AG04450 (cell line): ENCODE measurements at regions not wholly inside any gene's neighbourhood (a gene's known extent, or its start where the extent isn't known, plus 50 kb on each side); places are given as distances from the start of the nearest gene placed in this dataset.

Experiments used
- CTCF ChIA-PET: fragments of 300-600, 350-600 bp; formaldehyde crosslinking; extraction: SDS; loops from one replicate; lab custom pipeline; 2022; ENCODE audit warnings: antibody characterized with exemption, inconsistent platforms; lab: Charles Lee
- POLR2A ChIA-PET: fragments of 350-600 bp; formaldehyde crosslinking; extraction: SDS; loops from one replicate; lab custom pipeline; 2021; ENCODE audit warnings: antibody characterized with exemption, inconsistent platforms; lab: Yijun Ruan, JAX
- DNase-seq: peaks from one replicate; pipeline ENCODE4 v3.0.0-alpha.2; 2011; ENCODE audit warnings: low read depth, low spot score
- H3K27ac ChIP-seq: one replicate; pipeline ENCODE4 v1.5.1; 2012; ENCODE audit warnings: low read depth, low read length, control low read depth
- H3K27me3 ChIP-seq: one replicate; pipeline ENCODE4 v1.6.0; 2012; ENCODE audit warnings: low read length; ENCODE audit not compliant: control insufficient read depth, insufficient read depth
- H3K4me3 ChIP-seq: 2 replicates; pipeline ENCODE4 v1.5.1; 2011; ENCODE audit warnings: mild to moderate bottlenecking, low read depth, low read length, control low read depth
- H3K9me3 ChIP-seq: 2 replicates; pipeline ENCODE4 v1.5.1; 2012; ENCODE audit warnings: low read length; ENCODE audit not compliant: control insufficient read depth, insufficient read depth
- TF ChIP-seq, protein P1 (sequence below): IDR thresholded peaks from 2 replicates; pipeline ENCODE4 v1.5.1; 2011; ENCODE audit warnings: low read depth, low read length, control low read depth, inconsistent platforms

DNA sequence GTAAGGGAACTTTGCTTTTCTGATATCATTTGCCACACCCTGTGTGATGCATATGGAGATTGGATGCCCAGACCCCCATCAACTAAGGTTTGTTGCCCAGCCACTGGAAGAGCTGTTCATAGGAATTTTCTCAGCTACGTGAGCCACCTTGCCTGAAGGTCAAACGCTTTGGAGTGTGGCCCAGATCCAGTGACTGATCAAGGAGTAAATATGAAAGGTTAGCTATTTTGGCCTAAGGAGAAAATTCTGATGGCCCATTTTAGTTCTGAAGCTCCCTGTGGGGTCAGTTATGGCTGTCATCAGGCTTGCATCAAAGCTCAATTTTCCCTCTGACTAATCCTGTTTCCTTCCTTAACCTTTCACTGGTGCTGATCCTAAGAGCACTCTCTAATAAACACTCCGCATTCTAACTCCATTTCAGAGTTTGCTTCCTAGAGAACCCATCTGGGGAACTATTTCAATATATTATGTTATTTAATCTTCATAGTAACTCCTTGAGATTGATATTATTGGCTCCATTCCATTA, 407.7 kb downstream of the SPRY1 start:
- H3K4me3 ChIP-seq, result no peak overlapping the region
- ChIA-PET POLR2A (no interaction called here), CTCF (no interaction called here)
- no peak overlapping the region for H3K27ac ChIP-seq
- TF ChIP-seq, protein P1, sequence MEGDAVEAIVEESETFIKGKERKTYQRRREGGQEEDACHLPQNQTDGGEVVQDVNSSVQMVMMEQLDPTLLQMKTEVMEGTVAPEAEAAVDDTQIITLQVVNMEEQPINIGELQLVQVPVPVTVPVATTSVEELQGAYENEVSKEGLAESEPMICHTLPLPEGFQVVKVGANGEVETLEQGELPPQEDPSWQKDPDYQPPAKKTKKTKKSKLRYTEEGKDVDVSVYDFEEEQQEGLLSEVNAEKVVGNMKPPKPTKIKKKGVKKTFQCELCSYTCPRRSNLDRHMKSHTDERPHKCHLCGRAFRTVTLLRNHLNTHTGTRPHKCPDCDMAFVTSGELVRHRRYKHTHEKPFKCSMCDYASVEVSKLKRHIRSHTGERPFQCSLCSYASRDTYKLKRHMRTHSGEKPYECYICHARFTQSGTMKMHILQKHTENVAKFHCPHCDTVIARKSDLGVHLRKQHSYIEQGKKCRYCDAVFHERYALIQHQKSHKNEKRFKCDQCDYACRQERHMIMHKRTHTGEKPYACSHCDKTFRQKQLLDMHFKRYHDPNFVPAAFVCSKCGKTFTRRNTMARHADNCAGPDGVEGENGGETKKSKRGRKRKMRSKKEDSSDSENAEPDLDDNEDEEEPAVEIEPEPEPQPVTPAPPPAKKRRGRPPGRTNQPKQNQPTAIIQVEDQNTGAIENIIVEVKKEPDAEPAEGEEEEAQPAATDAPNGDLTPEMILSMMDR, result no peak
- no peak for DNase-seq
- H3K9me3 ChIP-seq, result no peaks in the 10 kb centered on the region
- no peaks in the 10 kb centered on the region for H3K27me3 ChIP-seq

DNA sequence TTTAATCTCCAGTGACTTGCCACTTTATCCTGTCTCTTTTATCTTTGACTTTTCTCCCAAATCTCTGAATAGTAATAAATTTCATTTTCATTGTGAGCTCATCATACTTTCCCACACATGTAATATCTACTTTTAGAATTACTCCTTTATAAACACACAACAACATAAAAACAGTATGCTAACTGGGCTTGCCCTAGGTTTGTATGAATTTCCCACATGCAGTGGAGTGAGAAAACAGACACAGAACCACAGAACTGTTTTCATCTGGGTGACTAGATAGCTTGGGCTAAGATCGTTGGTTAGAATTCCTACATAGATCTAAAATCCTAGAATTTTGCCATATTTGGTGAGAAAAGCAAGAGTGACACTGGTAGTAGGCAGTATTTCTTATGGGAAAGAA, 409.5 kb downstream of the SPRY1 start:
- Histone ChIP-seq H3K9me3 (no peaks in the 10 kb centered on the region), H3K27ac (no peak overlapping the region), H3K4me3 (no peak overlapping the region), H3K27me3 (no peaks in the 10 kb centered on the region)
- TF ChIP-seq, protein P1, result no peak
- DNase-seq, result no peak
- CTCF ChIA-PET, result interaction anchor here (1.1 to 1.3 kb wide), 2 partner anchors 15 to 241 kb away, joined by 3 to 5 read pairs; no protein-coding TSS in a partner anchor
- POLR2A ChIA-PET, result no interaction called here

GRCh38 chr4:123807187-123807586, 410.6 kb downstream of the SPRY1 start:
- ChIA-PET POLR2A (no interaction called here), CTCF (interaction anchor here (1.1 kb wide), 1 partner anchor 704 kb away, joined by 6 read pairs; no protein-coding TSS in a partner anchor)
- TF ChIP-seq, protein P1, result no peak
- Histone ChIP-seq H3K9me3 (no peaks in the 10 kb centered on the region), H3K27me3 (no peaks in the 10 kb centered on the region), H3K4me3 (no peak overlapping the region), H3K27ac (no peak overlapping the region)
- DNase-seq, result no peak

- DNase-seq, result no peak
- POLR2A ChIA-PET, result no interaction called here
- CTCF ChIA-PET, result interaction anchor here (0.6 to 1.1 kb wide), 4 partner anchors 515 to 705 kb away, joined by 3 to 6 read pairs (median 4); no protein-coding TSS in a partner anchor
- Histone ChIP-seq H3K27me3 (no peaks in the 10 kb centered on the region), H3K27ac (no peak overlapping the region), H3K9me3 (no peaks in the 10 kb centered on the region), H3K4me3 (no peak overlapping the region)
- TF ChIP-seq, protein P1, result no peak
Observed at GRCh38 chr4:123807866-123808265, 411.3 kb downstream of the SPRY1 start.

DNA sequence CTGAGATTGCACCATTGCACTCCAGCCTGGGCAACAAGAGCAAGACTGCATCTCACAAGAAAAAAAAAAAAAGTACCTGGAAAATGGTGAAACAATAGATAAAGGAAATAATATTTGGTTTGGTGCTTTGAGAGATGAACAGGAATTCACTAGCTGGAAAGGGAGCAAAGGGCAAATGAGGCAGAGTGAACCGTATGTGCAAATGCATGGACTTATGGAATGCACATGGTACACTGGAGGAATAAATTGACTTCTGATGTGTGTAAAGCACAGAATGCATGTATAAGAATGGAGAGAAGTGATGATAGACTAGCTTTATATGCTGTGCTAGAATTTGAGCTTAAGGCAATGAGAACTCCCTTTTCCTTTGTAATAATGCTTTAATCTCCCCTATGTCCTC, 413.3 kb downstream of the SPRY1 start:
- Histone ChIP-seq H3K27ac (no peak overlapping the region), H3K27me3 (no peaks in the 10 kb centered on the region), H3K4me3 (no peak overlapping the region), H3K9me3 (no peaks in the 10 kb centered on the region)
- ChIA-PET POLR2A (interaction anchor here (0.7 kb wide), 1 partner anchor 707 kb away, joined by 3 read pairs; no protein-coding TSS in a partner anchor), CTCF (no interaction called here)
- TF ChIP-seq, protein P1, result no peak
- DNase-seq, result no peak
